OCI-LY3 (cell line): ENCODE measurements at regions not wholly inside any gene's neighbourhood (a gene's known extent, or its start where the extent isn't known, plus 50 kb on each side); places are given as distances from the start of the nearest gene placed in this dataset.

Experiments
- H2AFZ ChIP-seq: fragments of 200-600, 300-600 bp; shearing (Covaris generic); 2 replicates; pipeline ENCODE4 v1.6.0; 2014; ENCODE audit warnings: antibody characterized with exemption, low read depth, low read length
- H3K27ac ChIP-seq: fragments of 200-600, 300-600 bp; sonication (generic); 2 replicates; pipeline ENCODE4 v1.5.1; 2014; ENCODE audit warnings: mild to moderate bottlenecking, low read length, moderate library complexity, mixed read lengths
- H3K27me3 ChIP-seq: fragments of 200-600, 300-600 bp; sonication (generic); 2 replicates; pipeline ENCODE4 v1.6.1; 2014; ENCODE audit warnings: low read depth, low read length, mixed read lengths
- H3K36me3 ChIP-seq: fragments of 200-600, 300-600 bp; sonication (generic); replicated peaks from 2 replicates; pipeline ENCODE3; 2014; ENCODE audit warnings: low read depth, low read length, mixed read lengths
- H3K4me1 ChIP-seq: fragments of 300-600, 200-600 bp; sonication (generic); 2 replicates; pipeline ENCODE4 v1.6.1; 2014; ENCODE audit warnings: low read length, mixed read lengths
- H3K4me2 ChIP-seq: fragments of 200-600, 300-600 bp; sonication (generic); 2 replicates; pipeline ENCODE4 v1.6.1; 2014; ENCODE audit warnings: low read length, mixed read lengths
- H3K4me3 ChIP-seq: fragments of 300-600, 200-600 bp; sonication (generic); 2 replicates; pipeline ENCODE4 v1.5.1; 2014; ENCODE audit warnings: antibody characterized with exemption, mild to moderate bottlenecking, low read length, moderate library complexity
- H3K79me2 ChIP-seq: fragments of 300-600, 200-600 bp; shearing (Covaris generic); 2 replicates; pipeline ENCODE4 v1.6.1; 2014; ENCODE audit warnings: mild to moderate bottlenecking, low read length, mixed read lengths
- H3K9ac ChIP-seq: fragments of 300-600, 200-600 bp; shearing (Covaris generic); 2 replicates; pipeline ENCODE4 v1.6.0; 2014; ENCODE audit warnings: mild to moderate bottlenecking, low read length, moderate library complexity
- H3K9me3 ChIP-seq: fragments of 200-600, 300-600 bp; shearing (Covaris generic); 2 replicates; pipeline ENCODE4 v1.6.1; 2014; ENCODE audit warnings: low read length, mixed read lengths; ENCODE audit not compliant: insufficient read depth
- H4K20me1 ChIP-seq: fragments of 200-600, 300-600 bp; sonication (generic); 2 replicates; pipeline ENCODE4 v1.6.1; 2016; ENCODE audit warnings: low read length, mixed read lengths; ENCODE audit not compliant: insufficient read depth
- EZH2phosphoT487 ChIP-seq: fragments of 200-600 bp; shearing (Covaris generic); IDR thresholded peaks from 2 replicates; pipeline ENCODE4 v1.6.1; 2018; ENCODE audit warnings: antibody characterized with exemption, mixed run types, low read depth
- TF ChIP-seq, protein P1 (sequence below): fragments of 200-600, 300-600 bp; sonication (generic); IDR thresholded peaks from 2 replicates; pipeline ENCODE4 v1.5.1; 2014; ENCODE audit warnings: antibody characterized with exemption, low read length, low read depth

- Histone ChIP-seq H3K27ac (no peak overlapping the region), H3K4me3 (no peak overlapping the region), H2AFZ (no peak overlapping the region)
These were observed 291.2 kb upstream of the STXBP5 start for GRCh38 chr6:146912730-146913685.

GRCh38 chr6:146913842-146914488, 290.3 kb upstream of the STXBP5 start:
- no peak overlapping the region for H3K4me2 ChIP-seq
- no peak overlapping the region for H3K27ac ChIP-seq
- H3K9me3 ChIP-seq, result no peaks in the 10 kb centered on the region
- H3K36me3 ChIP-seq, result no peaks in the 10 kb centered on the region
- no peaks in the 10 kb centered on the region for H3K27me3 ChIP-seq
- TF ChIP-seq, protein P1, sequence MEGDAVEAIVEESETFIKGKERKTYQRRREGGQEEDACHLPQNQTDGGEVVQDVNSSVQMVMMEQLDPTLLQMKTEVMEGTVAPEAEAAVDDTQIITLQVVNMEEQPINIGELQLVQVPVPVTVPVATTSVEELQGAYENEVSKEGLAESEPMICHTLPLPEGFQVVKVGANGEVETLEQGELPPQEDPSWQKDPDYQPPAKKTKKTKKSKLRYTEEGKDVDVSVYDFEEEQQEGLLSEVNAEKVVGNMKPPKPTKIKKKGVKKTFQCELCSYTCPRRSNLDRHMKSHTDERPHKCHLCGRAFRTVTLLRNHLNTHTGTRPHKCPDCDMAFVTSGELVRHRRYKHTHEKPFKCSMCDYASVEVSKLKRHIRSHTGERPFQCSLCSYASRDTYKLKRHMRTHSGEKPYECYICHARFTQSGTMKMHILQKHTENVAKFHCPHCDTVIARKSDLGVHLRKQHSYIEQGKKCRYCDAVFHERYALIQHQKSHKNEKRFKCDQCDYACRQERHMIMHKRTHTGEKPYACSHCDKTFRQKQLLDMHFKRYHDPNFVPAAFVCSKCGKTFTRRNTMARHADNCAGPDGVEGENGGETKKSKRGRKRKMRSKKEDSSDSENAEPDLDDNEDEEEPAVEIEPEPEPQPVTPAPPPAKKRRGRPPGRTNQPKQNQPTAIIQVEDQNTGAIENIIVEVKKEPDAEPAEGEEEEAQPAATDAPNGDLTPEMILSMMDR, result no peak
- no peak for TF ChIP-seq EZH2phosphoT487
- H3K9ac ChIP-seq, result no peak overlapping the region
- H4K20me1 ChIP-seq, result no peaks in the 10 kb centered on the region
- no peak overlapping the region for H3K4me3 ChIP-seq
- no peaks in the 10 kb centered on the region for H3K79me2 ChIP-seq
- H3K4me1 ChIP-seq, result no peaks in the 10 kb centered on the region
- no peak overlapping the region for H2AFZ ChIP-seq

More at GRCh38 chr6:146912730-146913685, 291.2 kb upstream of the STXBP5 start:
- Histone ChIP-seq H3K4me1 (no peaks in the 10 kb centered on the region), H3K79me2 (no peaks in the 10 kb centered on the region), H4K20me1 (no peaks in the 10 kb centered on the region), H3K9ac (no peak overlapping the region), H3K4me2 (no peak overlapping the region), H3K27me3 (no peaks in the 10 kb centered on the region), H3K9me3 (no peaks in the 10 kb centered on the region), H3K36me3 (no peaks in the 10 kb centered on the region)
- TF ChIP-seq, protein P1, result no peak
- no peak for TF ChIP-seq EZH2phosphoT487

DNA sequence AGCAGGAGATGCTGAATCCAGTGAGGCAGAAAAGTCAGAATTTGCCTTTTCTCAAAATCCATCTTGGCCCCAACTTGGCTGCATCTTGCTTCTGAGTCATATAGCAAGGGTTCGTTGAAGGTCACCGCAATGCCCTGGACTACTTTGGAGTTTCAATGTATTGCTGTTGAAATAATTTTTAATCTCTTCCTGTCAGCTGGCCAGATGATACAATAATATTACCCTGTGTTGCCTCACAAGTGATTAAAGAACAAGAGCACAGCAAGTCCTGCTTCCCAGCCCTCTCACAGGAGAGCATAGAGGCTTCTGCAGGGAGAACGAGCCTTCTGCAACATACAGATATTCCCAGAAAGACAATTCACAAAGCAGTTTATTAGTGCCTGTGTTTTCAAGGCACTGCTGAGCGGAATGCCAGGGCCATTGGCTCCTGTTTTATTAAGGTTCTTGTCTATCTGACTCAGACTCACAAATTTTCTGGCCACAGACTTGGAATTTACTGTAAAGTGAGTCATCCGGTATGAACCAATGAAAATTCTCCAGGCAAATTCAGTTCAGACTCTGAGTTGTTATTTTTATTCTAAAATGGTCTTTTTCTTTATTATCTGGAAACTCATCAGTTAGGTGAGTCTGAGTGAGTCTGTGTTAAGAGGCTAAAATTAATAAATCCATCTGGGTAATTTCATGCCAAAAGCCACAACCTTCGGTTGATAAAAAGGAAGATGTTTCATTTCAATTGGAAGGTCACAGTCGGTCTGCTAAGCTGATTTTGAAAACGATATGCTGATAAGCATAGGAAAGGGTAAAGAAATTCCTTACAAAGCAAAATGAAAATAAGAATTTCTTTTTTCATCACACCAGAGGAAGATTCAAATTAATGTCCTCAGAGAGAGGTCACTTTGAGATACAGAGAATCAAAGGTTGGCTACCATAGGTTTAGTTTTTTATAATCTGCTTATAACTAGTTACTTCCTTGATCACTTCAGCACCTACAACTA, 289.4 kb upstream of the STXBP5 start:
- TF ChIP-seq EZH2phosphoT487, result no peak
- TF ChIP-seq, protein P1, result no peak
- H3K27me3 ChIP-seq, result no peaks in the 10 kb centered on the region
- no peaks in the 10 kb centered on the region for H3K79me2 ChIP-seq
- no peak overlapping the region for H3K4me3 ChIP-seq
- H4K20me1 ChIP-seq, result no peaks in the 10 kb centered on the region
- H3K9ac ChIP-seq, result no peak overlapping the region
- no peak overlapping the region for H3K4me2 ChIP-seq
- H3K27ac ChIP-seq, result no peak overlapping the region
- H3K9me3 ChIP-seq, result no peaks in the 10 kb centered on the region
- H3K4me1 ChIP-seq, result no peaks in the 10 kb centered on the region
- H3K36me3 ChIP-seq, result no peaks in the 10 kb centered on the region
- H2AFZ ChIP-seq, result no peak overlapping the region
